ENCODE measurements at regions not wholly inside any gene's neighbourhood (a gene's known extent, or its start where the extent isn't known, plus 50 kb on each side); places are given as distances from the start of the nearest gene placed in this dataset.

GRCh38 chr10:45183174-45183573, 132.2 kb downstream of the OR13A1 start:
- Mint-ChIP-seq H3K4me3 (ENCODE audit: unreplicated experiment) (no peak overlapping the region), H3K36me3 (ENCODE audit: unreplicated experiment) (no peaks in the 10 kb centered on the region), H3K27ac (ENCODE audit: unreplicated experiment) (no peak overlapping the region), H3K4me1 (ENCODE audit: low read depth, unreplicated experiment) (no peaks in the 10 kb centered on the region), H3K27me3 (ENCODE audit: unreplicated experiment) (no peaks in the 10 kb centered on the region), H3K9me3 (ENCODE audit: unreplicated experiment) (no peaks in the 10 kb centered on the region)
- DNase-seq, result no peak
- no peak for TF ChIP-seq CTCF (IDR thresholded peaks at IDR 0.05; ENCODE audit: partially characterized antibody, unreplicated experiment)

GRCh38 chr10:45197816-45198485, 117.5 kb downstream of the OR13A1 start:
- H3K36me3 Mint-ChIP-seq (ENCODE audit: unreplicated experiment), result no peaks in the 10 kb centered on the region

GRCh38 chr10:45198486-45199204, 116.8 kb downstream of the OR13A1 start:
- no peak overlapping the region for H3K4me3 Mint-ChIP-seq (ENCODE audit: unreplicated experiment)

More at GRCh38 chr10:45197816-45198485, 117.5 kb downstream of the OR13A1 start:
- Mint-ChIP-seq H3K4me1 (ENCODE audit: low read depth, unreplicated experiment) (no peaks in the 10 kb centered on the region), H3K27ac (ENCODE audit: unreplicated experiment) (no peak overlapping the region), H3K27me3 (ENCODE audit: unreplicated experiment) (no peaks in the 10 kb centered on the region), H3K4me3 (ENCODE audit: unreplicated experiment) (no peak overlapping the region), H3K9me3 (ENCODE audit: unreplicated experiment) (no peaks in the 10 kb centered on the region)
- DNase-seq, result no peak
- no peak for TF ChIP-seq CTCF (IDR thresholded peaks at IDR 0.05; ENCODE audit: partially characterized antibody, unreplicated experiment)

GRCh38 chr10:45199205-45199740, 116.1 kb downstream of the OR13A1 start:
- Mint-ChIP-seq H3K27ac (ENCODE audit: unreplicated experiment) (no peak overlapping the region), H3K36me3 (ENCODE audit: unreplicated experiment) (no peaks in the 10 kb centered on the region), H3K4me1 (ENCODE audit: low read depth, unreplicated experiment) (no peaks in the 10 kb centered on the region), H3K27me3 (ENCODE audit: unreplicated experiment) (no peaks in the 10 kb centered on the region), H3K4me3 (ENCODE audit: unreplicated experiment) (no peak overlapping the region), H3K9me3 (ENCODE audit: unreplicated experiment) (no peaks in the 10 kb centered on the region)
- DNase-seq, result no peak
- TF ChIP-seq CTCF (IDR thresholded peaks at IDR 0.05; ENCODE audit: partially characterized antibody, unreplicated experiment), result no peak

More at GRCh38 chr10:45198486-45199204, 116.8 kb downstream of the OR13A1 start:
- TF ChIP-seq CTCF (IDR thresholded peaks at IDR 0.05; ENCODE audit: partially characterized antibody, unreplicated experiment), result no peak
- Mint-ChIP-seq H3K27me3 (ENCODE audit: unreplicated experiment) (no peaks in the 10 kb centered on the region), H3K36me3 (ENCODE audit: unreplicated experiment) (no peaks in the 10 kb centered on the region), H3K9me3 (ENCODE audit: unreplicated experiment) (no peaks in the 10 kb centered on the region), H3K4me1 (ENCODE audit: low read depth, unreplicated experiment) (no peaks in the 10 kb centered on the region), H3K27ac (ENCODE audit: unreplicated experiment) (no peak overlapping the region)
- DNase-seq, result no peak

DNA sequence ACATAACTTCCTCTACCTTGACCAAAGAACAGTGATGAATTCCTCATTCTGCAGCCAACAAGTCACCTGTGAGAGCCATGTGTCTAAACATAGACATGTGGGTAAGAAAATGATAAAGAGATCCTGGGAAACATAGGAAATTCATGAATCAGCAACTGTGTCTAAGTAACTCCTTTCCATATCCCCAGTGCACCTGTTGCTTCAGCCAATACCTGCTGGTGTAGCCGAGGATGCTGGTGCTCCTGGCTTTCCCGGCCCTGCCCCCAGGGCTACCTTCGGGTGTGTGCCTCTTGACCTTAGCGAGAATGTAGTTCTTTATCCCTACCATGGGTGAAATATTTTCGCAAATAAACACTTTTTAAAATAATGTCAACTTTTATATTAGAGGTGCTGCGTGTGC, 114.1 kb downstream of the OR13A1 start:
- Mint-ChIP-seq H3K27ac (ENCODE audit: unreplicated experiment) (no peak overlapping the region), H3K4me3 (ENCODE audit: unreplicated experiment) (no peak overlapping the region), H3K4me1 (ENCODE audit: low read depth, unreplicated experiment) (no peaks in the 10 kb centered on the region), H3K36me3 (ENCODE audit: unreplicated experiment) (no peaks in the 10 kb centered on the region), H3K27me3 (ENCODE audit: unreplicated experiment) (no peaks in the 10 kb centered on the region), H3K9me3 (ENCODE audit: unreplicated experiment) (no peaks in the 10 kb centered on the region)
- no peak for DNase-seq
- TF ChIP-seq CTCF (IDR thresholded peaks at IDR 0.05; ENCODE audit: partially characterized antibody, unreplicated experiment), result no peak

Measured in glutamatergic neuron (in vitro differentiated cells).